ENCODE measurements at regions not wholly inside any gene's neighbourhood (a gene's known extent, or its start where the extent isn't known, plus 50 kb on each side); places are given as distances from the start of the nearest gene placed in this dataset.

GRCh38 chr12:77746096-77746495 is 84.6 kb upstream of the NAV3 start:
- TF ChIP-seq CTCF (IDR thresholded peaks at IDR 0.05), result no peak
- TF ChIP-seq REST (IDR thresholded peaks at IDR 0.05; ENCODE audit: insufficient read depth in 1 of 2, low read depth in 2 of 2, low read length in 1 of 2), result no peak

Measured in Panc1 (cell line).